HG03175 (cell line): ENCODE measurements at regions not wholly inside any gene's neighbourhood (a gene's known extent, or its start where the extent isn't known, plus 50 kb on each side); places are given as distances from the start of the nearest gene placed in this dataset.
"Not testable (repeated sequence)": the region's sequence is repeated elsewhere in the genome, so short reads cannot be mapped to it uniquely, and the experiment has no call there.

Experiments
- ATAC-seq: cut with Tn5 transposase; IDR thresholded peaks from one replicate; pipeline ENCODE4 v1.9.1; 2021; ENCODE audit warnings: mild to moderate bottlenecking, moderate library complexity; ENCODE audit not compliant: unreplicated experiment

DNA sequence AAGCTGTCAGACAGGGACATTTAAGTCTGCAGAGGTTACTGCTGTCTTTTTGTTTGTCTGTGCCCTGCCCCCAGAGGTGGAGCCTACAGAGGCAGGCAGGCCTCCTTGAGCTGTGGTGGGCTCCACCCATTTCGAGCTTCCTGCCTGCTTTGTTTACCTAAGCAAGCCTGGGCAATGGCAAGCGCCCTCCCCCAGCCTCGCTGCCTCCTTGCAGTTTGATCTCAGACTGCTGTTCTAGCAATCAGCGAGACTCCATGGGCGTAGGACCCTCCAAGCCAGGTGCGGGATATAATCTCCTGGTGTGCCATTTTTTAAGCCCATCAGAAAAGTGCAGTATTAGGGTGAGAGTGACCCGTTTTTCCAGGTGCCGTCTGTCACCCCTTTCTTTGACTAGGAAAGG is 53.6 kb upstream of the EDA2R start:
- ATAC-seq = not testable (repeated sequence)
